ENCODE measurements at regions not wholly inside any gene's neighbourhood (a gene's known extent, or its start where the extent isn't known, plus 50 kb on each side); places are given as distances from the start of the nearest gene placed in this dataset.

DNA sequence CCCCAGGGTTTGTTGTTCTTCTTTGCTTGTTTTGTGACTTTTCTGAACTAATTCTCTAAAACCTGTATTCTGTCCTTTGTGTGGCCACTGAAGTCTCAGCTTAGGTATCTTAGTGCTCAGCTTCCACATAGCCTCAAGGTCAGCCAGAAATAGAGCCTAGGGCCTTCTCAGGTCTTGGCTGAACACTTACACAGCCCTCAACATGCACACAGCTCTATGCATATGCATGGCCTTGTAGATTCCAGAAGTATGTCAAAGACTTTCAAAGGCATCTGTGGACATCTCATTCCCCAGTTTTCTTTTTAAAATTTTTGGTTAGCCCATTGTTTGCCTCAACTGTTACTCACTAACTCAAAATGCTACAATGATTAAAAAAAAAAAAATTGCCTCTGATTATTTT lies 99.9 kb upstream of the GRIA1 start:
- no peaks in the 10 kb centered on the region for H3K4me1 ChIP-seq (ENCODE audit: control insufficient read depth, insufficient read depth, low read length)
- no peaks in the 10 kb centered on the region for H3K27me3 Mint-ChIP-seq (ENCODE audit: low read depth in 2 of 2)
- DNase-seq, result no peak
- H3K27ac Mint-ChIP-seq, result no peak overlapping the region
- no peaks in the 10 kb centered on the region for H3K4me1 Mint-ChIP-seq
- ATAC-seq, result no peak
- no peaks in the 10 kb centered on the region for H3K36me3 Mint-ChIP-seq
- H3K27me3 ChIP-seq (ENCODE audit: control insufficient read depth, insufficient read depth, low read length), result no peaks in the 10 kb centered on the region
- no peak overlapping the region for H3K27ac ChIP-seq (ENCODE audit: low read length)
- H3K4me3 ChIP-seq (ENCODE audit: low read length), result no peak overlapping the region
- H3K4me3 Mint-ChIP-seq, result no peak overlapping the region
- H3K9me3 ChIP-seq (ENCODE audit: control insufficient read depth, insufficient read depth, low read length), result no peaks in the 10 kb centered on the region
- TF ChIP-seq, protein P1, sequence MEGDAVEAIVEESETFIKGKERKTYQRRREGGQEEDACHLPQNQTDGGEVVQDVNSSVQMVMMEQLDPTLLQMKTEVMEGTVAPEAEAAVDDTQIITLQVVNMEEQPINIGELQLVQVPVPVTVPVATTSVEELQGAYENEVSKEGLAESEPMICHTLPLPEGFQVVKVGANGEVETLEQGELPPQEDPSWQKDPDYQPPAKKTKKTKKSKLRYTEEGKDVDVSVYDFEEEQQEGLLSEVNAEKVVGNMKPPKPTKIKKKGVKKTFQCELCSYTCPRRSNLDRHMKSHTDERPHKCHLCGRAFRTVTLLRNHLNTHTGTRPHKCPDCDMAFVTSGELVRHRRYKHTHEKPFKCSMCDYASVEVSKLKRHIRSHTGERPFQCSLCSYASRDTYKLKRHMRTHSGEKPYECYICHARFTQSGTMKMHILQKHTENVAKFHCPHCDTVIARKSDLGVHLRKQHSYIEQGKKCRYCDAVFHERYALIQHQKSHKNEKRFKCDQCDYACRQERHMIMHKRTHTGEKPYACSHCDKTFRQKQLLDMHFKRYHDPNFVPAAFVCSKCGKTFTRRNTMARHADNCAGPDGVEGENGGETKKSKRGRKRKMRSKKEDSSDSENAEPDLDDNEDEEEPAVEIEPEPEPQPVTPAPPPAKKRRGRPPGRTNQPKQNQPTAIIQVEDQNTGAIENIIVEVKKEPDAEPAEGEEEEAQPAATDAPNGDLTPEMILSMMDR (IDR thresholded peaks at IDR 0.05), result no peak
- intact Hi-C loops (cut with micrococcal nuclease), result no loop called here
- H3K9me3 Mint-ChIP-seq, result peaks cover 0 to 7% of the 10 kb centered on the region in 2 donors
- no peaks in the 10 kb centered on the region for H3K36me3 ChIP-seq (ENCODE audit: control insufficient read depth, insufficient read depth, low read length)

DNA sequence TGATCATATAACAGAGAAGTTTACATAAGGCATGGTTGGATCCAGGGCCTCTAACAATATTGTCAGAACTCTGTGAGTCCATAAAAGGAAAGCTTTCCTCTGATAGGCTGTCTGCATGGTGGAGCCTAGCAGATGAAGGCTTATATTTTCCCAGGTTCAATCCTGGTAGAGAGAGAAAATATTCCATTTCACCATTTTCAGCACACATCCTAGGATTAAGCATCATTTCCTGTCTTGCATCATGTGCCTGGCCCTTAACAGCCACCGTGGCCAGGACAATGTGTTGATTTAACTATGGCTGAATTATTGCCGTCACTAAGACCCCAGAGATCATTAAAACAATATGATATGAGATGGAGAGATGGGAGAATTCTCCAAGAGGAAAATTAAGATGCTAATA lies 90.9 kb upstream of the GRIA1 start:
- Histone ChIP-seq H3K27ac (ENCODE audit: low read length) (no peak overlapping the region), H3K4me1 (ENCODE audit: control insufficient read depth, insufficient read depth, low read length) (no peaks in the 10 kb centered on the region), H3K4me3 (ENCODE audit: low read length) (no peak overlapping the region), H3K9me3 (ENCODE audit: control insufficient read depth, insufficient read depth, low read length) (no peaks in the 10 kb centered on the region), H3K36me3 (ENCODE audit: control insufficient read depth, insufficient read depth, low read length) (no peaks in the 10 kb centered on the region), H3K27me3 (ENCODE audit: control insufficient read depth, insufficient read depth, low read length) (no peaks in the 10 kb centered on the region)
- Mint-ChIP-seq H3K27me3 (ENCODE audit: low read depth in 2 of 2) (peaks cover 0 to 2% of the 10 kb centered on the region in 2 donors), H3K4me3 (no peak overlapping the region), H3K4me1 (no peaks in the 10 kb centered on the region), H3K27ac (no peak overlapping the region), H3K36me3 (no peaks in the 10 kb centered on the region), H3K9me3 (peaks cover 4 to 6% of the 10 kb centered on the region in 2 donors)
- WGBS (ENCODE audit: insufficient coverage), result 40% methylated on average over 2 of the region's 2 CpGs
- TF ChIP-seq, protein P1 (IDR thresholded peaks at IDR 0.05), result no peak
- DNase-seq, result no peak
- no peak for ATAC-seq
- intact Hi-C loops (cut with micrococcal nuclease), result no loop called here

DNA sequence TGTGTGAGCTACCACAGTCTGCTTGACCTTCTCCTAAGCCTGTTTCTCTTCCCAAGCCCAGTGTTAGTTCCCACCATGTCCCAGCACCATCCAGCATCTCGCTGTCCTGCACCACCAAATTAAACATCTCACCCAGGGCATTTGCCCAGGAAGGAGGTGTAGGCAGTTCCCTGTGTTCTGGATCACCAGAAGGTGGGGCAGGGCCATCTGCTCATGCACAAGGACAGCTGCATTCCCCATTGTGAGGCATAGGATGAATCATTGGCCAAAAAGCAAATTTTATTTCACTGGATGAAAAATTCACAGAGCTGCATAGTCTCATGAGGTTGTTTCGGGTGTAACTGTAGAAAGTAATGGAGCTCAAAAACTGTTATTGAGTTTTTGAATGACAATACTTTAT lies 89.5 kb upstream of the GRIA1 start:
- H3K9me3 Mint-ChIP-seq, result peaks cover 0 to 6% of the 10 kb centered on the region in 2 donors
- H3K36me3 Mint-ChIP-seq, result no peaks in the 10 kb centered on the region
- H3K27me3 ChIP-seq (ENCODE audit: control insufficient read depth, insufficient read depth, low read length), result no peaks in the 10 kb centered on the region
- no peaks in the 10 kb centered on the region for H3K36me3 ChIP-seq (ENCODE audit: control insufficient read depth, insufficient read depth, low read length)
- no peak overlapping the region for H3K27ac Mint-ChIP-seq
- H3K4me3 Mint-ChIP-seq, result no peak overlapping the region
- no peaks in the 10 kb centered on the region for H3K9me3 ChIP-seq (ENCODE audit: control insufficient read depth, insufficient read depth, low read length)
- no peak overlapping the region for H3K4me3 ChIP-seq (ENCODE audit: low read length)
- intact Hi-C loops (cut with micrococcal nuclease), result no loop called here
- no peak overlapping the region for H3K27ac ChIP-seq (ENCODE audit: low read length)
- H3K4me1 ChIP-seq (ENCODE audit: control insufficient read depth, insufficient read depth, low read length), result no peaks in the 10 kb centered on the region
- 65% methylated on average over 2 of the region's 2 CpGs for WGBS (ENCODE audit: insufficient coverage)
- H3K4me1 Mint-ChIP-seq, result no peaks in the 10 kb centered on the region
- TF ChIP-seq, protein P1 (IDR thresholded peaks at IDR 0.05), result no peak
- DNase-seq (no peak), ATAC-seq (no peak)
- H3K27me3 Mint-ChIP-seq (ENCODE audit: low read depth in 2 of 2), result peaks cover 0 to 2% of the 10 kb centered on the region in 2 donors

DNA sequence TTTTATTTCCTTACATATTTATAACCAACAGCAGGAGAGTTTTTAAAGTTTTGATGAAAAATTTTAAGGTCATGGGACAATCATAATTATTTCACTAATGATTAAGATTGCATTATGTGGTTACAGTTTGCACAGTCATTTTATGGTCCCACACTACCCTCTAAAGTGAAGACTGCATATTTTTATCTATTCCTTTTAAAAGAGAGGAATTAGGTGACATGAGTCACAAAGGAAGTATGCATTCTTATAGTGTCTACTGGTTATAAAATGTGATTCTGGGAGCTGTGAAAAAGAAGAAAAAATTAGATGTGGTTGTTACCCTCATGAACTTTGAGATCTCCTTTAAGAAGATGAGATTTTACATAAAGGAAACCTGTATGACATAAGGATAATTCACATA lies 87.9 kb upstream of the GRIA1 start:
- no peak overlapping the region for H3K4me3 Mint-ChIP-seq
- H3K9me3 ChIP-seq (ENCODE audit: control insufficient read depth, insufficient read depth, low read length), result no peaks in the 10 kb centered on the region
- intact Hi-C loops (cut with micrococcal nuclease), result no loop called here

More for the DNA sequence above, 87.9 kb upstream of the GRIA1 start:
- H3K4me3 ChIP-seq (ENCODE audit: low read length), result no peak overlapping the region
- no peak for DNase-seq
- no peaks in the 10 kb centered on the region for H3K27me3 ChIP-seq (ENCODE audit: control insufficient read depth, insufficient read depth, low read length)
- TF ChIP-seq, protein P1 (IDR thresholded peaks at IDR 0.05), result no peak
- no peaks in the 10 kb centered on the region for H3K4me1 ChIP-seq (ENCODE audit: control insufficient read depth, insufficient read depth, low read length)
- no peak overlapping the region for H3K27ac ChIP-seq (ENCODE audit: low read length)
- no peaks in the 10 kb centered on the region for H3K36me3 ChIP-seq (ENCODE audit: control insufficient read depth, insufficient read depth, low read length)
- H3K4me1 Mint-ChIP-seq, result no peaks in the 10 kb centered on the region
- no peaks in the 10 kb centered on the region for H3K36me3 Mint-ChIP-seq
- no peak overlapping the region for H3K27ac Mint-ChIP-seq
- H3K27me3 Mint-ChIP-seq (ENCODE audit: low read depth in 2 of 2), result peaks cover 0 to 2% of the 10 kb centered on the region in 2 donors
- no peak for ATAC-seq
- peaks cover 0 to 4% of the 10 kb centered on the region in 2 donors for H3K9me3 Mint-ChIP-seq

Measured in natural killer cell (primary cell).